Stimulated activated CD4-positive, alpha-beta T cell treated with anti-CD3 and anti-CD28 coated beads, Interleukin-15, amount 100 ng/mL, for 24 hours (primary cell): ENCODE measurements at regions not wholly inside any gene's neighbourhood (a gene's known extent, or its start where the extent isn't known, plus 50 kb on each side); places are given as distances from the start of the nearest gene placed in this dataset.
"Not testable (repeated sequence)": the region's sequence is repeated elsewhere in the genome, so short reads cannot be mapped to it uniquely, and the experiment has no call there.

ENCODE experiments used
- DNase-seq: peaks from one replicate; pipeline ENCODE4 v3.0.0-alpha.2; 2020

DNA sequence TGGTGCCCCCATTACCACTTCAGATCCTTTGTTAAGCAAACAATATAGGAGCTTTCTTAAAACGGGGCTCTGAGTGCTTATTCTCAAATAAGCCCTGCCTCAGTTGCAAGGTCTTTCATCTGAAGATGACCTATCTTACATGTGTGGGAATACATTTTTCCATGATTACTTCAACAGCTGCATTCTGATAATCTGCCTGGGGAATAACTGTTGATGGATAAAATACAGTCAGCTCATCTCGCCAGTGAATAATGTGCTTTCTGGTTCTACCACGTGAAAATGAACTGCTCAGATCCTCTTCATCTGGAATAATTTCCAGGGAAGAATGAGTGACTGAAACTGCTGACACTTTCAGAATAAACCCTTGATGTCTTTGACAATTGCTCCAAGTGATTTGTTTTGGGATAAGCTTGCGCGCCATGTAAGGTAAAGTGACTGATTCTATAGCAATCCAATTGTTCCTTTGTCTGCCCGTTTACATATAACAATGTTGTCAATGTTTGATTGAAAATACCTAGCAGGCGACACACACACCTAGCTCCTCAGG lies 161.3 kb downstream of the RTL9 start:
- no peak for DNase-seq

DNA sequence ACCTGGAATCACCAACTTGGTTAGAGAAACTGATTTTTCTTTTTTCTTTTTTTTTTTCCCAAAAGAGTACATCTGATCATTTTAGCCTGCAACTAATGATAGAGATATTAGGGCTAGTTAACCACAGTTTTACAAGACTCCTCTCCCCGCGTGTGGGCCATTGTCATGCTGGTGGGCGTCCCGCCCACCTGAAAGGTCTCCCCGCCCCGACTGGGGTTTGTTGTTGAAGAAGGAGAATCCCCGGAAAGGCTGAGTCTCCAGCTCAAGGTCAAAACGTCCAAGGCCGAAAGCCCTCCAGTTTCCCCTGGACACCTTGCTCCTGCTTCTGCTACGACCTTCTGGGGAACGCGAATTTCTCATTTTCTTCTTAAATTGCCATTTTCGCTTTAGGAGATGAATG lies 162.0 kb downstream of the RTL9 start:
- DNase-seq = not testable (repeated sequence)

DNA sequence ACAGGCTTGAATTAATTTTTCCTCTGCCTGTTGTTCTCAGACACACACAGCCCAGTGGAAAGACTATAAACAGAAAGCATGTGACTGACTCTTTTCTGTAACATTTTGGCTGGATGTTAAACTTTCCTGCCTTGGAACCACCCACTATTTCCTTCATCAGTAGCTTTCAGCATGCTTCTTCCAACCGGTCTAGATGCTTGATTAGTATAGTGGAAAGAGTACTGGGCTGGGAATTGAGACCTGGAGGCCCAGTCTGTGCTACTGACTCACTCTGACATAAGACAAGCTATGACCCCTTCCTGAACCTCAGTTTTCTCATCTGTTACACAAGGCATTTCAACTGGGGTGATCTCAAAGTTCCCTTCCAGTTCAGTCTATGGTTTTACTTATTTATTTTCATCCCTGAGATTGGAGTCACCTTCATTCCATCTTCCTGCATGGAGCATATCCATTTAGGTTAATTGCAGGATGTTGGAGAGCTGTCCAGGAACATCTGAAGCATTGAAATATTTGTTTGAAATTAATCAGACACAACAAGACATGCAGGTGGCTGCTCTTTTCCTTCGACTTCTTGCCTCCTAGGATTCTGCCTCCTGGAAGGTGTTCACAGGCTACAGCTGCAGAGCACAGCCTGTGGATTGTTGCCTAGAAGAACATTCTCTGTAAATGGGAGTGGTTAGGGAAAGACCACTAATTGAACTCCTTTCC lies 173.4 kb downstream of the RTL9 start:
- no peak for DNase-seq

DNA sequence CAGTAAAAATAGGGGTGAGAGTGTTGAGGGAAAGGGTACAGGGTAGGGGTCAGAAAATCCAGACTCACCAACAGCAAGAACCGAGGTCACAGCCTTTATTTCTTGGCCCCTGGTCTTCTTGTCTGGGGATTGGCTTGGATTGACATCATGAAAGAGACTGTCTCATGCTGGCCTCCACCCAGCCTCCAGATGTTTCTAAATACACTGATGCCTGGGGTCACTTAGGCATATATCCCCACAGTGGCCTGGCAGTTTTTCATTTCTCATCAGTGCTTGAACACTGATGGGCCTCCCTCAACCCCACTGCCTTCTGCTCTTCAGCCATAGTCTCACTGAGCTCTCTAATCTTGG lies 173.9 kb downstream of the RTL9 start:
- DNase-seq = no peak

DNA sequence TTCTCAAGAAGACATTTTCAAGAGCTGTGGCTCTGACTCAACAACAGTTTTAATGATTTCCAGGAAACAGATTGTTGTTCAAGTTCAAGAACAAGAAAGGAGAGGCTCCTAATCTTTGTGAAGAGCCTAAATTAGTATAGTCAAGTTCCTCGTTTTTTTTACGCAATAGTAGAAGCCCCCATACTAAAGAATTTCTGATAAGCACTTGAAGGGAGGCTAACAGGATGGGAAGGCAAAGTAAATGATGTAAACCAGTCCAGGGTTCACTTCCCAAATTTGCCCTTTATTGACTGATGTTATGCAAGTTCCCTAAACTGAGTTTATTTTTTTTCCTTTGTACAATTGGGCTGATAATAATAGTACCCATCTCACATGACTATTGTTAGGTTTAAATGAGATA lies 178.2 kb downstream of the RTL9 start:
- DNase-seq = no peak

DNA sequence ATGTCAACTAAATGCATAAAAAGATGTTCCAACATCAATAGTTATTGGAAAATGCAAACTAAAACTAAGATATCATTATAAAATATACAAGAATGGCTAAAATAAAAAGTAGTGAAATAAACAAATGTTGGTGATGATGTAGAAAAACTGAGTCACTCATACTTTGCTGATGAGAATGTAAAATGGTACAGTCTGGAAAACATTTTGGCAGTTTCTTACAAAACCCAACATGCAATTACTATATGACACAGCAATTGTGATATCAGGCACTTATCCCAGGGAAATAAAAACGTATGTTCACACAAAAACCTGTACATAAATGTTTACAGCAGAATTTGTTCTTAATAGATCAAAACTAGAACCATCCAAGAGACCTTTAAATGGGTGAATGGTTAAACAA lies 182.6 kb downstream of the RTL9 start:
- no peak for DNase-seq

DNA sequence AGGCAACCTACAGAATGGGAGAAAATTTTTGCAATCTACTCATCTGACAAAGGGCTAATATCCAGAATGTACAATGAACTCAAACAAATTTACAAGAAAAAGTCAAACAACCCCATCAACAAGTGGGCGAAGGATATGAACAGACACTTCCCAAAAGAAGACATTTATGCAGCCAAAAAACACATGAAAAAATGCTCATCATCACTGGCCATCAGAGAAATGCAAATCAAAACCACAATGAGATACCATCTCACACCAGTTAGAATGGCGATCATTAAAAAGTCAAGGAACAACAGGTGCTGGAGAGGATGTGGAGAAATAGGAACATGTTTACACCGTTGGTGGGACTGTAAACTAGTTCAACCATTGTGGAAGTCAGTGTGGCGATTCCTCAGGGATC lies 192.2 kb downstream of the RTL9 start:
- DNase-seq = not testable (repeated sequence)

DNA sequence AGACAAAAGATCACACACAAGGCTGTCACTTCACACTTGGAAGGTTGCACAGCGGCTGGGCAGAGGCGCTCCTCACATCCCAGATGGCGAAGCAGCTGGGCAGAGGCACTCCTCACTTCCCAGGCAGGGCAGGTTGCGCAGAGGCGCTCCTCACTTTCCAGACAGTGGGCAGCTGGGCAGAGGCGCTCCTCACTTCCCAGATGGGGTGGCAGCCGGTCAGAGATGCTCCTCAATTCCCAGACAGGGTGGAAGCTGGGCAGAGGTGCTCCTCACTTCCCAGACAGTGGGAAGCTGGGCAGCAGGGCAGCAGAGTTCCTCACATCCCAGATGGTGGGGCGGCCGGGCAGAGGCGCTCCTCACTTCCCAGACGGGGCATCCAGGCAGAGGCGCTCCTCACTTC lies 199.2 kb downstream of the RTL9 start:
- DNase-seq = no peak

DNA sequence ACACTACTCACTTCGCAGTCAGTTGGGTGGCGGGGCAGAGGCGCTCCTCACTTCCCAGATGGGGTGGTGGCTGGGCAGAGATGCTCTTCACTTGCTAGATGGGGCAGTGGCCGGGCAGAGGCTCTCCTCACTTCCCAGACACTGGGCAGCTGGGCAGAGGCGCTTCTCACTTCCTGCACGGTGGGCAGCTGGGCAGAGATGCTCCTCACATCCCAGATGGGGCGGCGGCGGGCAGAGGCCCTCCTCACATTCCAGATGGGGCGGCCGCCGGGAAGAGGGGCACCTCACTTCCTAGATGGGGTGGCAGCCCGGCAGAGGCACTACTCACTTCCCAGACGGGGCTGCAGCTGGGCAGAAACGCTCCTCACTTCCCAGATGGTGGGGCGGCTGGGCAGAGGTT lies 199.8 kb downstream of the RTL9 start:
- DNase-seq = no peak

DNA sequence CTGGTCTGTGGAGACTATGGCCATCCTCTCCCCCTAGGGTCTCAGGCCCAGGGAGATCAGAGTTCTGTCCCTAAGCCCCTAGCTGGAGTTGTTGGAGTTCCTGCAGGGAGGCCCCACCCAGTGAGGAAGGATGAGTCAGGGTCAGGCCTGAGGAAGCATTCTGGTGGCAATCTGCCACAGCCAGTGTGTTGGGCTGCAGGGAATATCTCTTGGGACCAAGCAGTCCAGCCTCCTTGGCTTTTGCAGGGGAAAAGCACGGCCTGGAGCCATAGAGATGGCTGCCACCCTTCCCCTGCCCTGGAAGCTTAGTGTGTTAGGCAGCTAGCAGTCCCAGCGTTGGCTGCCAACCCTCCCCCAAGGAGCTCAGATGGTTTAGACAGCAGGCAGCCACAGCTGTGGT lies 202.4 kb downstream of the RTL9 start:
- DNase-seq = no peak

DNA sequence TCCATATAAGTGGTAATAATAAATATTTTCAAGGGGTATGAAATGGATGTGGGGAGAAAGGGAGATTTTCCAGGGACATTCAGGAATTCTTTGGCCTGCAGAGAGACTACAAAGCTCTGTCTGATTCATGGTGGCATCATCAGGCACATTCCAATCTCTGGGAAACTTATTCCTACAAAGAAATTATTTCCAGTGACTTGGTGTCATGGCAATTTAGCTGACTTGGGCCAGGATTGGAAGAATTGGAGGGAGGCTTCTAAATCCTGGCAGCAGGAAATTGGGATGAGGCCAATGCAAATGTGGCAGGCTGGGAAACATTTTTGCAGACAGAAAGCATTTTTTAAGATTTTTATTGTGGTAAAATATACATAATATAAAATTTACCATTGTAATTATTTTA lies 204.6 kb downstream of the RTL9 start:
- no peak for DNase-seq

DNA sequence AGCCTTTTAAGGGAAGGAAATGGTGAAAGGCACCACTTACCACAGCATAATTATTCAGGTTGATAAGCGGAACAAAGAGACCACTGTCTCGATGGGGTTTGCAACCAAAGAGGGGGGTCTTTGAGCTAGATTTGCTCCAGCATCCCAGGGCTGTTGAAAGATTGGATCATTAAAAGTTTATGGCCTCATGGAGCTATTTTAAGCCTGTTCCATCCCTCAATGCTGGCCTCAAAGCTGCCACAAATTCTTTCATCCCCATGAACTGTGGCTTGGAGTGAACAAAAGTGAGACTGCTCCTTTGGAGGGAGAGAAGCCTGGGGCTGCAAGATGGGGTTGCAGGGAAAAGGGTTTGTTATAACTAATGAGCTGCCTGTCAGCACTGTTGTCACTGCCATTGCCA lies 209.8 kb downstream of the RTL9 start:
- no peak for DNase-seq

DNA sequence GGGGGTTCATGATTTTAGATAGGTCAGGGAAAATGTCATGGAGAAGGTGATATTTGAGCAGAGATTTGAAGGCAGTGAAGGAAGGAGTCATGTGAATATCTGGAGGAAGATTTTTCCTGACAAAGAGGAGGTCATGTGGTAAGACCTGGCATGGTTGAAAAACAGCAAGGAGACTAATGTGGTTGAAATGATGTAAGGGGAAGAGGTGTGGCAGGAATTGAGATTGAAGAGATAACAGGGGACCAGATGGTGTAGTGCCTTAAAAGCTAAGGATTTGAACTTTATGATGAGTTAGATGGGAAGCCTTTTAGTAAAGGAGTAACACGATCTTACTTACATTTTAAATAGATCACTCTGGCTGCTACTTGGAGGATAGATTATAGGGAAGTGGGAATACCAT lies 210.9 kb downstream of the RTL9 start:
- DNase-seq = no peak

DNA sequence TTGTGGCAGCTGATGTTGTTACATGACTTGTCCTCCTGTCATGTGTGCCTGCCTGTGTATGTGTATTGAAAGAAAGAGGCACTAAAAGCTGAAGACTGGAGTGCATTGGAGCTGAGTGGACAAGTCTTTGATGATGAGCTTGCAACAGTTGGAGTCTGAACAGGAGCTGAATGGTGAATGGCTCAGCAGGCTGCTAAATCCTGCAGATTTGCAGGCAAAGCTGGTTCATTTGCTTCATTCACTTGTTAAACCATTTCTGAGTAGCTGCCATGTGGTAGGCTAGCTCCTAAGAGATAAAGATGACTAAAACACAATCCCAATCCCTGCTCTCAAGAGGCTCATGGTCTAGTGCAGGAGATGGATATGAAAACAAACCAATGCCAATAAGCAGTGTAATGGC lies 217.3 kb downstream of the CHRDL1 start:
- DNase-seq = no peak

DNA sequence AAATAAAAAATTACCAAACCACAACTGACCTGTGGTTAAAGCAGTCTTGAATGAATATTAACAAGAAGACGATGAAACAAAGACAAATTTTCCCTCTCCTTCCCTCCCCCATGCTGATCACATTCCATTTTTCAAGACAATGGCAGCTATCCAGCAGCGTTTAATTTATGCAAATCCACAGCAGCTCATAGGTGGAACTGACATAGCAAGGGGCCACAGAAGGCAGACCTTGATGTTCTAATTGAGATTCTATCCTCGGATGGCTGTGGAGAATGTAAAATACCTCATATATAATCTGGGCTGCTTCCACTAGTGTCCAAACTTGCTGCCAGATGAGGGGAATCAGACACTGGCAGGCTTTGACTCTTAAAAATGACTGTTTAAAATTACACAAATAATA lies 211.5 kb downstream of the CHRDL1 start:
- DNase-seq = no peak

DNA sequence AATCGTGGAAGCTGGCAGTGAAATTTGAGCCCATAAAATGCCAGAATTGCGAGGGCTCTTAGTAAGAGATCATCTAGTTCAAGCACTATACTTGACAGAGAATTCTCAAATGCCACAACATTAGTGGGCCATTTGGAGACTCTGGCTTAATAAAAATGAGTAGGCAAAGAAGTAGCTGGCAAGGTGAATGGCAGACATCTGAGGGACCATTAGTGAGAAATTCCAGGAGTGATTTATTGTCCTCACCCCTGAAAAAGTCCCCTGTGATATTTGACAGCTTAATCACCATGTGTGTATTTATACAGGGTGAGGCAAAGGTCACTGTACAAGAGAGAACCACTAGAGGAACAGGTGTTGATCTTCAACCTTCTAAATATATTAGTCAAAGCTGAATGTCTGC lies 207.5 kb downstream of the CHRDL1 start:
- no peak for DNase-seq

DNA sequence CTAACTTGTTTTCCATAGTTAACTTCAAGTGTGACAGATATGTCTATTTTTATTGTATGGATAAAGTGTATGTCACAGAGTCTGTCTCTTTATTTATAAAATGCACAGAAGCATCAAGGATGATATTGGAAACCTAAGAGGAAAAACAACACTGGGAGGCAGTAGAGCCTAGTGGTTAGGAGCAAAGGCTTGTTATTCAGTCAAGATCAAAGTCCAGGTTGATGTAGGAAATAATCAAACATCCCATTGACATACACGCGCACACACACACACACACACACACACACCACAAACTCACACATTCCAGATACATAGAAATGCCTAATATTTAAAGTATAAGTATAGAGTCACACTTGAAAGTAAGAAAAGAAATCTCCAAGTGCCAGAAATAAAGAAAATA lies 206.8 kb downstream of the CHRDL1 start:
- no peak for DNase-seq

DNA sequence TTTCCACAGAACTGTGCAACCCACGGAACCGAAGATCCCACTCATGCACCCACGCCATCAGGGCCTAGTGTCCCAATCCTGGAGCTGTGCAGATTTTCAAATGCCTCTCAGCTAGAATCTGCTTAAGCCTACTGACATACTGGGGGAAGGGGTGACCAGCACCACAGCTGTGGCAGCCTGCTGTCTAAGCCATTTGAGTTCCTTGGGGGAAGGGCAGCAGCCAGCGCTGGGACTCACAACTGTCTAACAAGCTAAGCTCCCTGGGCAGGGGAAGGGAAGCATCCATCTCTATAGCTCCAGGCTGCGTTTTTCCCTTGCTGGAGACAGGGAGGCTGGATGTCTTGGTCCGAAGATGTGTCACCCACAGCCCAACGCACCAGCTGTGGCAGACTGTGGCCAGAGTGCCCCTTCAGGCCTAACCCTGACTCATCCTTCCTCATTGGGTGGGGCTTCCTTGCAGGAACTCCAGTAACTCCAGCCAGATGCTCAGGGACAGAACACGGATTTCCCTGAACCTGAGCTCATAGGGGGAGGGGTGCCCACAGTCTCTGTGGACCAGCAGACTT lies 194.8 kb downstream of the CHRDL1 start:
- DNase-seq = no peak

DNA sequence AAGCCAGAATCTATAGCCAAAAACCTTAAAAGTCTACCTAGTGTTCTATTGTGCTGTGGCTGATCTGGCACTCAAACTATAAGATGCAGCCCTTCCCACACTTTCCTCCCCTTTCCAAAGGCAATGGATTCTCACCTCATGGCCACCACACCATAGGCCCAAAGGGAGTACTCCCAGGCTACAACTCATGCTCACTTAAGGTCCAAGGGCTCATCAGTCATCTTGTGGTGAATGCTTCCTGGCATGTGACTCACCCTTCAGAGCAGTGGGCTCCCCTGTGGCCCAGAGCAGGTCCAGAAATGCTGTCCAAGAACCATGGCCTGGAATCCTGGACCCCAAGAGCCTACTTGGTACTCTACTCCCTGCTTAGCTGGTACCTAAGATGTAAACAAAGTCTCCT lies 181.0 kb downstream of the CHRDL1 start:
- no peak for DNase-seq
